Right atrium auricular region (tissue), 2 donors: ENCODE measurements at regions not wholly inside any gene's neighbourhood (a gene's known extent, or its start where the extent isn't known, plus 50 kb on each side); places are given as distances from the start of the nearest gene placed in this dataset.

Experiments used
- DNase-seq: peaks from one replicate; pipeline ENCODE4 v3.0.0-alpha.2; 2019; ENCODE audit warnings: low spot score
- H3K27ac ChIP-seq, 2 donors: fragments of 200-600 bp; sonication (generic); 1 replicate in 1 of 2; 2 replicates in 1 of 2; pipeline ENCODE4 v1.5.1; 2016 to 2019
- H3K27me3 ChIP-seq, 2 donors: fragments of 200-600 bp; sonication (generic); one replicate each; pipeline versions ENCODE4 v1.5.1 to v1.6.0; 2017 to 2019
- H3K36me3 ChIP-seq: fragments of 200-600 bp; sonication (generic); one replicate; pipeline ENCODE4 v1.5.1; 2016
- H3K4me1 ChIP-seq, 2 donors: fragments of 200-600 bp; sonication (generic); one replicate each; pipeline versions ENCODE4 v1.5.1 to v1.6.0; 2017 to 2019
- H3K4me3 ChIP-seq, 2 donors: fragments of 200-600 bp; sonication (generic); 1 replicate in 1 of 2; 2 replicates in 1 of 2; pipeline ENCODE4 v1.5.1; 2017 to 2019; ENCODE audit warnings: mild to moderate bottlenecking in 1 of 2, moderate library complexity in 1 of 2
- H3K9me3 ChIP-seq, 2 donors: fragments of 200-600 bp; sonication (generic); one replicate each; pipeline ENCODE4 v1.5.1; 2019
- CTCF ChIP-seq, 2 donors: fragments of 200-600 bp; sonication (generic); IDR thresholded peaks; one replicate each; pipeline ENCODE4 v1.5.1; 2019; ENCODE audit warnings: antibody characterized with exemption in 2 of 2

- Histone ChIP-seq H3K27me3 (no peaks in the 10 kb centered on the region), H3K4me1 (no peaks in the 10 kb centered on the region), H3K9me3 (no peaks in the 10 kb centered on the region), H3K27ac (no peak overlapping the region), H3K36me3 (no peaks in the 10 kb centered on the region), H3K4me3 (no peak overlapping the region)
- no peak for TF ChIP-seq CTCF (IDR thresholded peaks at IDR 0.05)
- no peak for DNase-seq
Measured at GRCh38 chr3:181881749-181882148, 170.0 kb downstream of the SOX2 start.

DNA sequence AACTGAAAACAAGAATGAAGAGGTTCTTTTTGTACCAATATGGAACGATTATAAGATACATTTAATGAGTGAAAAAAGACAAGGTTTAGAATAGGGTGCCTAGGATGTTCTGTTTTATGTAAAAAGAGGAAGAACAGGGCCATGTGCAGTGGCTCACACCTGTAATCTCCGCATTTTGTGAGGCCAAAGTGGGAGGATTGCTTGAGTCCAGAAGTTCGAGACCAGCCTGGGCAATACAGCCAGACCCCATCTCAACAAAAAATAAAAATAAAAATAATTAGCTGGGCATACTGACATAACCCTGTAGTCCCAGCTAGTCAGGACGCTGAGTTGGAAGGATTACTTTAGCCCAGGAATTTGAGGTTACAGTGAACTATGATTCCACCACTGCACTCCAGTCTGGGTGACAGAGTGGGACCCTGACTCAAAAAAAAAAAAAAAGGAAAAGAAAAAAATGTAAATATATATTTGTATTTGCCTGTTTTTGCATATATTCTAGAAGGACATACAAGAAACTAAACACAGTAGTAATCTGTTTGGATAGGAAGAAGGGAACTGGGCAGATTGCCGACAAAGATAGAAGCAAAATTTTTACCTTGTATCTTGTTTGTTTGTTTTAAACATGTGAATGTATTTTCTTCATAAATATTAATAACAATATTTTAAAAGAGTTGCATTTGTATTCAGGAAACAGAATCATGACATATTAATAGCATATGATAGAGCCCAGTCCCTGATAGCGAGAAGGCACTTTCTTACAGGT lies 174.3 kb downstream of the SOX2 start:
- Histone ChIP-seq H3K36me3 (no peaks in the 10 kb centered on the region), H3K4me1 (no peaks in the 10 kb centered on the region), H3K4me3 (no peak overlapping the region), H3K27me3 (no peaks in the 10 kb centered on the region), H3K9me3 (no peaks in the 10 kb centered on the region), H3K27ac (no peak overlapping the region)
- no peak for DNase-seq
- TF ChIP-seq CTCF (IDR thresholded peaks at IDR 0.05): no peak

DNA sequence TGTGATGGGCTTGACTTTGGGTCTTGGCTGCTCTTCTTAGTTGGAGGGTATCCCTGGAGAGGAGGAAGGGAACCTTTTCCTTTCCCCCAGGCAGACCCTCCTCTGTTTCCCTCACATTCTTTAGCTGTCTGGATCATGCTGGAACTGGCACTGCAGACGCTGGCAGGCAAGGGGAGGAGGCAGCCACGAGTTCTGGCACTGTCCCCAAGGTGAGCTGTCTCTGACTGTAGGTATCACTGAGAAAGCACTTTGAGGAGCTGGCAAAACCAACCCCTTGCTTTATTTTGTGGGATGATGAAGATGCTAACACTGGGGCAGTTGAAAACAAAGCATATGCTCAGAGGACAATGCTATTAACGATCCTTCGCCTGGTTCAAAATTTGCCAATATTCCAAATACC lies 175.0 kb downstream of the SOX2 start:
- no peaks in the 10 kb centered on the region for H3K27me3 ChIP-seq
- DNase-seq: no peak
- H3K36me3 ChIP-seq: no peaks in the 10 kb centered on the region
- no peak overlapping the region for H3K27ac ChIP-seq
- no peaks in the 10 kb centered on the region for H3K9me3 ChIP-seq
- H3K4me3 ChIP-seq: no peak overlapping the region
- H3K4me1 ChIP-seq: no peaks in the 10 kb centered on the region
- TF ChIP-seq CTCF (IDR thresholded peaks at IDR 0.05): no peak

- no peaks in the 10 kb centered on the region for H3K27me3 ChIP-seq
- no peak overlapping the region for H3K4me3 ChIP-seq
- no peak for DNase-seq
- TF ChIP-seq CTCF (IDR thresholded peaks at IDR 0.05): no peak
- H3K9me3 ChIP-seq: no peaks in the 10 kb centered on the region
- H3K36me3 ChIP-seq: no peaks in the 10 kb centered on the region
- H3K4me1 ChIP-seq: no peaks in the 10 kb centered on the region
- no peak overlapping the region for H3K27ac ChIP-seq
Measured at GRCh38 chr3:181887685-181888084, 176.0 kb downstream of the SOX2 start.

DNA sequence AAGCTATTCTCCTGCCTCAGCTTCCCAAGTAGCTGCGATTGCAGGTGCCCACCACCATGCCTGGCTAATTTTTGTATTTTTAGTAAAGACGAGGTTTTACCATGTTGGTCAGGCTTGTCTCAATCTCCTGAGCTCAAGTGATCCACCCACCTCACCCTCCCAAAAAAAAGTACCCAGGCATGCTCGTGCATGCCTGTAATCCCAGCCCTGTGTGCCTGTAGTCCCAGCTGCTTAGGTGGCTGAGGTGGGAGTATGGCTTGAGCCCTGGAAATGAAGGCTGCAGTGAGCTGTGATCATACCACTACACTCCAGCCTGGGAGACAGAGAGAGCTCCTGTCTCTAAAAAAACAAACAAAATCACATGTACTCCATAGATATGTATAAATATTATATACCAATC lies 176.5 kb downstream of the SOX2 start:
- no peaks in the 10 kb centered on the region for H3K36me3 ChIP-seq
- TF ChIP-seq CTCF (IDR thresholded peaks at IDR 0.05): no peak
- H3K4me1 ChIP-seq: no peaks in the 10 kb centered on the region
- H3K27ac ChIP-seq: no peak overlapping the region
- no peaks in the 10 kb centered on the region for H3K27me3 ChIP-seq
- H3K9me3 ChIP-seq: no peaks in the 10 kb centered on the region
- no peak overlapping the region for H3K4me3 ChIP-seq
- no peak for DNase-seq

DNA sequence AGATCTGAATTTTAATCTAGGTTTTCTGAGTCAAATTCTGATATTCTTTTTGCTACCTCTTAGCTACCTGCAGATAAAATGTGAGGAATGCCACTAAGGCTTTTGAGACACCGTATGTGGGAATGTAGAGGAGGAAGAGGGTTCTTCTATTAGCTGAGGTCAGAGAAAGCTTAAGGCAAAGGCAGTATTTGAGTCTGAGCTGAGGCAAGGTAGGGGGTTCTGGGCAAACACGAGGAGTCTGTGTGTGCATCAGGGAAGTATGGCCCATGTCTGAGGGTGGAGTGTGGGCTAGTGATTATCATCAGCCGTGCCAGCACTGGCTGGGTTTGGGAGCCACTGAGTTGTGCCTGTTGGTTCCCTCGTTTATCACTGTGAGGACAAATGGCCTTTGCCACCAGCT lies 181.1 kb downstream of the SOX2 start:
- DNase-seq: no peak
- H3K4me1 ChIP-seq: no peaks in the 10 kb centered on the region
- no peak overlapping the region for H3K4me3 ChIP-seq
- no peaks in the 10 kb centered on the region for H3K36me3 ChIP-seq
- no peaks in the 10 kb centered on the region for H3K9me3 ChIP-seq
- TF ChIP-seq CTCF (IDR thresholded peaks at IDR 0.05): no peak
- no peak overlapping the region for H3K27ac ChIP-seq
- H3K27me3 ChIP-seq: no peaks in the 10 kb centered on the region
